ENCODE measurements at regions not wholly inside any gene's neighbourhood (a gene's known extent, or its start where the extent isn't known, plus 50 kb on each side); places are given as distances from the start of the nearest gene placed in this dataset.

- DNase-seq, result no peak
Observed at GRCh38 chr3:5635746-5636145, 448.2 kb downstream of the EDEM1 start.

- no peak for DNase-seq
Observed at GRCh38 chr3:5638550-5638949, 451.0 kb downstream of the EDEM1 start.

GRCh38 chr3:5644773-5645670, 457.5 kb downstream of the EDEM1 start:
- DNase-seq, result no peak

- DNase-seq, result no peak
Observed at GRCh38 chr3:5645692-5646410, 458.3 kb downstream of the EDEM1 start.

- no peak for DNase-seq
Observed at GRCh38 chr3:5650303-5650702, 462.8 kb downstream of the EDEM1 start.

GRCh38 chr3:5651351-5651750, 463.8 kb downstream of the EDEM1 start:
- DNase-seq, result no peak

GRCh38 chr3:5653426-5654143, 466.1 kb downstream of the EDEM1 start:
- DNase-seq, result no peak

- DNase-seq, result no peak
Observed at GRCh38 chr3:5657106-5657505, 469.6 kb downstream of the EDEM1 start.

GRCh38 chr3:5663601-5664000, 476.1 kb downstream of the EDEM1 start:
- DNase-seq, result no peak

- no peak for DNase-seq
Observed at GRCh38 chr3:5666455-5666854, 478.9 kb downstream of the EDEM1 start.

GRCh38 chr3:5673521-5673920, 486.0 kb downstream of the EDEM1 start:
- no peak for DNase-seq

- DNase-seq, result no peak
Observed at GRCh38 chr3:5675319-5675718, 487.8 kb downstream of the EDEM1 start.

GRCh38 chr3:5677555-5677954, 490.0 kb downstream of the EDEM1 start:
- no peak for DNase-seq

- no peak for DNase-seq
Observed at GRCh38 chr3:5678248-5678647, 490.7 kb downstream of the EDEM1 start.

- DNase-seq, result no peak
Observed at GRCh38 chr3:5678844-5679243, 491.3 kb downstream of the EDEM1 start.

- DNase-seq, result no peak
Observed at GRCh38 chr3:5687230-5687629, 499.7 kb downstream of the EDEM1 start.

GRCh38 chr3:5690490-5690889, 503.0 kb downstream of the EDEM1 start:
- DNase-seq, result no peak

GRCh38 chr3:5690904-5691532, 503.5 kb downstream of the EDEM1 start:
- DNase-seq, result no peak

- DNase-seq, result no peak
Observed at GRCh38 chr3:5692446-5692845, 504.9 kb downstream of the EDEM1 start.

- DNase-seq, result no peak
Observed at GRCh38 chr3:5694266-5694665, 506.8 kb downstream of the EDEM1 start.

- no peak for DNase-seq
Observed at GRCh38 chr3:5698851-5699250, 511.3 kb downstream of the EDEM1 start.

GRCh38 chr3:5699313-5699712, 511.8 kb downstream of the EDEM1 start:
- DNase-seq, result no peak

- DNase-seq, result no peak
Observed at GRCh38 chr3:5699811-5700210, 512.3 kb downstream of the EDEM1 start.

Data from activated CD4-positive, alpha-beta T cell treated with anti-CD3 and anti-CD28 coated beads, Interleukin-2, amount 50 U/mL, for 48 hours (primary cell).